Activated naive CD4-positive, alpha-beta T cell treated with Interleukin-2 at 50 U/mL for 16 hours (primary cell): ENCODE measurements at regions not wholly inside any gene's neighbourhood (a gene's known extent, or its start where the extent isn't known, plus 50 kb on each side); places are given as distances from the start of the nearest gene placed in this dataset.
A peak's percentile ranks its signal among the peaks of the same experiment; 100 is the strongest.

ENCODE experiments used
- DNase-seq: peaks from one replicate; pipeline ENCODE4 v3.0.0-alpha.2; 2020

DNA sequence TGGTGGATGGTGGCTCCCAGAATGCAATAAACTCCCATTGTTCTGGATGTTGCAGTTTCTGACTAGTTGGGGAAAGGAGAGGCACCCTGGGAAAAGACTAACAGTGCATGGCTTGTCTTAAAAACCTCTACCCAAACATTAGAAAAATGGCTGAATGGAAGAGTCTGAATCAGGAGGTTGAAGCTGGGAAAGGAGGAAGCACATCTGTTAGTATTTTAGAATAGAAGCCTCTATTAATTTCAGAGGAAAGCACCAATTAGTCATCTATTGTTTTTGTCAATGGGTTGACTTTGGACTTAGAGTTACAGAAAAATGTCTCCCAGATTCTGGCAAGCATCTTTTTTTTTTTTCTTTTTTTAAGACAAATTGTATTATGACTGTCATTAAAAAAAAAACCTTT, 56.1 kb upstream of the ELMO1 start:
- DNase-seq: no peak

DNA sequence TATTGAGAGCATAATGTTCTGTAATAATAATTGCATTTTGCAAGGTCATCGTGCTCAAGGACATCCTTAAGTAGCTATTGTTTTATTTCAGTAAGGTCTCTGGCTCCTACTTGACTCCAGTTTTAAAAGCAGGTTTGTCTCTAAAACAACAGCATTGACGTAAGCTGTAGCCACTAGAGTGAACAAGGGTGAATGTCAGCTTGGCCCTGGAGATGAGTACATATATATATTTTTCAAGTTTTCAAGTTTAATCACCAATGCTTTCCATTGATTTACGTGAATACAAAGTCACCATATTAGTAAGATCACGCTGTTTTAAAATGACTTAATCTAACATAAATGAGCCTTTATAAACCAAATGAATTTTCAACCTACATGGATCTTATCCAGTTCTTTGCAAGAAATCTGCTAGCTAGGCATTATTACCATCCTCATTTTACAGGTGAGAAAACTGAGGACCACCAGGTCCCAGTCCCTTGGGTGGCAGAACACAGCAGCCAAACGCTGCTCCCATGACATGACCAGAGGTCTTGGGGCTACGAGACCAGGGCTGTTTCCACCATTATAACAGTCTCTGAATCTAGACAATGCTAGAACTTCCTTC, 57.2 kb upstream of the ELMO1 start:
- no peak for DNase-seq

DNA sequence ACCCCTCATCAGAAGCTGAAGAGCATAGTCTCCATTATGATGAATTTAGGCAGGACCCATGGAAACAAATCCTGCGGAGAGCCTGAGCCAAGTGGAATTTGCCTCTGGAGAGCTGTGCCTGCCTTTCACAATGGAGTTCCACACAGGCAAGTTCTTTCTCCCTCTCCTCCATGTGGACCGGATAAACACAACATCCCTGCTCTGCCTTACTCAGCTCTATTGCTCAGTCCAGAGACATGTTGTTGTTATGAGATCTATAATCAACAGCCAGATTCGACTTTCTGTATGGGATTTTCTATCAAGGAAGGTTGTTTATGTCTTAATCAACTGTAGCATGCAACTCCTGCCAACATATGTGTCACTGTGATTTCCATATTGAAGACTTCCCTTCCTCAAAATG, 59.5 kb upstream of the ELMO1 start:
- DNase-seq: no peak

DNA sequence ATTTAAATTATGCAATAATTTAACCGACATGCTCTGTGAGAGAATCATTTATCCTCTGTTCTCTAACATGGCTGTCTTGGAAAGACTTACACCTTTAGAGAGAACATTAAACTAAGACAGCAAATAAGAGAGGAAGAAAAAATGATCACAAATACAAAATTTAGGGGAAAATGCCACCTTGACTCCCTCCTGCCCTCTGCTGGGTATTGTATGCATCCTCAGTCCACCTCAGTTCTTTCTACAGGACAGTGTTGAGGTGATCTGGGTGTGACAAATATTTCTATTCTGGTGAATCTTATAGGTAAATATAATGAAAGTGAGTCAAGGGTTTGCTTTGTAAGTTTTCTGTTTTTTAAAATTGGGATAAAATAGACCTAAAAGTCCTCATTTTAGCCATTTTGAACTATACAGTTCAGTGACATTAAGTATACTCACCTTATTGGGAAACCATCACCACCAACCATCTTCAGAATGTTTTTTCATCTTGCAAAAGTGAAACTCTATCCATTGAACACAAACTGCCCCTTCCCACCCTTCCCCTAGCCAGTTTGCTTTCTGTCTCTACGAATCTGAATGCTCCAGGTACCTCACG, 61.5 kb upstream of the ELMO1 start:
- peak; percentile 24 for DNase-seq

DNA sequence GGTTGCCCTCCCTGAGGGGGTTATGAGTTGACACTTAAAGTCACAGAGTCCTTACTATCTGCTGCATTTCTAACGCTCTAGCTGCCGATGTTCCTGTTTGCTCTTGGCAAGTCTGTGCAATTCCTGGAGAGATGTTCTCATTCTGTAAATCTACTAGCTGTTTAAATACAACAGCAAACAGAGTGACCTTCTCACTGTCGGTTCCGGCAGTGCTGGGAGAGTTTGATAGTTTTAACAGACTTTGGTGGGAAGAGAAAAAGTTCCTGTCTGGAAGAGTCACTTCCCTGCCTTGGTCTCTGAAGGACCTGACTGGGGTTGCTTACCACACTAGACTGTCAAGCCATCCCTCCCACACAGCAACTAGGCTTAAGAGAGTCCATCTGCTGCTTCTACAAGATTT, 63.3 kb upstream of the ELMO1 start:
- DNase-seq: no peak

DNA sequence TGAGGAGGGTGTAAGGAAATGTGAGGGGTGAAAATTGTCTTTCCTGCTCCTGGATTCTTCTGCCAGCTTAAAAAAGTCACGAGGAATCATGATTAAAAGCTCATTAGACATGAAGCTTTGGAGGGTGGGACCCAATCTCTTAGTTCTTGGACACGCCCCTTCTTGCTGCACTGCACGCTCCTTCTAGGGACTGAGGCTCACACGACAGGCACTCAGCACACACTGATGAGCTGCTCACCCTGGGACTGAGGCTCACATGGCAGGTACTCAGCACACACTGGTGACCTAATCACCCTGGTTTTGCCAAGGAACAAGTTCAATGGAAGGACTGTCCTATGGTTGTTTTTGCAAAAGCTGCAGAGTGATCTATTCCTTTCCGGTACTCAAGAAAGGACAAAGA, 65.8 kb upstream of the ELMO1 start:
- no peak for DNase-seq

DNA sequence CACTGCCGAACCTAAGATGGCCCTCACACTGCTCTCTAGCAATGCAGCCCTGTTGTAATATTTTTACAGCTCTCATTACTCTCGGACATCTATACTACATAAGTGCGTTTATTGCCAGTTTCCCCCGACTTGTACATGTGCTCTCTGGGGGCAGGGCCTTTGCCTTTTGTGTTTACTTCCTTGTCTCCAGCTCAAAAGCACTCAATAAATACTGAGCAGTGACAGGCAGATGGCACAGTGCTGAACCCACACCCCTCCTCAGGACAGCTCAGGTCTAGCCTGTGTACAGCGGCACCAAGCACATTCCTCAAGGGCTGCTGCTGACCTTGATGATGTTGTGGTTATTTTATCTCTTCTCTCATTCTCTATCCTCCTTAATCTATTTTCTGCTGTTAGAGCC, 68.0 kb upstream of the ELMO1 start:
- no peak for DNase-seq

DNA sequence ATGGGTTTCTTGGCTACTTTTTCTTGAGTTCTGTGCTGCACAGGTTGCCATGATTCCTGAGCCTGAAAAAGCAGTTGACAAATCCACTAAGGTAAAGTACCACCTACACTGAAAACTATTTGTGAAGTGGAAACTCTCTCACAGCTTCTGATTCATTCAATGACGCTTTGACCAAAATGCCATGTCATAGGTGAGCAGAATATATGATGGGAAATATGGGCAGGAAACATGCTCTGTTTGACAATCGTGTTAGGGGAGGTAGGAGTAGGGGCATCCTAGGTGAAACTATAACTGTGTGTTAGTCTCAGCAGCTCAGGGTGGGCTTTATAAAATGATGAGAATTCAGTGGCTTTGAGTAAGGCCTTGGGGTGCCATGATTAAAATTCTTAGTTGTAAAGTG, 69.6 kb upstream of the ELMO1 start:
- DNase-seq: no peak

DNA sequence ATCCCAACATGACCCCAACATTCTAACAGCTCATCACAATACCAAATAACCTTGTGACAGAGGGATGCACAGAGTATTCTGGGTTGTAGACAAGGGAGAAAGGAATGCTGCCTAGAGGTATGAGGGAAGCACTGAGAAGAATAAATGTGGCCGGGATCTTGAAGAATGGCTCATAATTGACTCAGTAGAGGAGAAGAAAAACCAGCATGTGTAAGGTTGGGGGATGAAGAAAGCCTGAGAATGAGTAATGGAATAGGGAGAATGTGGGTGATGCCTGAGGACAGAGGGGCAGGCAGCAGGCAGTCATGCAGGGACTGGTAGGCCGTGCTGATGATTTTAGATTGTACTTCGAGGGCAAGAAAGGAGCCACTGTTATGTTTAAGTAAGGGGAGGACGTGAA, 75.4 kb upstream of the ELMO1 start:
- no peak for DNase-seq

DNA sequence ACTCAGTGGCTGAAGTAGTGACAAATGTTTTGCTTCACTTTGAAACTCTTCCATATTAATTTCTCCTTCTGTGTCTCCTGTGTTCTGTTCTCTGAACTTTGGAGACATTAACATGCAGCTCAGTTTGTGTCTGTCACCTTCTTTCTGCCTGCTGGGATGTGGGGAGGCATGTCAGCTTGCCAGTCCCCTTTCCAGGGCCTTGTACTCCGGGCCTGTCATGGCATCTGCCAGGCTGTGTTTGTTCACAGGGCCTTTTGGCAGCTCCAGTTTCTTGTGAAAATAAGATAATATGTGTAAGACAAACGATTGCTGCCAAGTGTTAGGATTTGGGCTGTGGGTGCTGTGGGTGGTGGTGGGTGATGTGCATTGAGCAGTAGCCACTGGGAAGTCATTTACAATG, 76.1 kb upstream of the ELMO1 start:
- DNase-seq: no peak

DNA sequence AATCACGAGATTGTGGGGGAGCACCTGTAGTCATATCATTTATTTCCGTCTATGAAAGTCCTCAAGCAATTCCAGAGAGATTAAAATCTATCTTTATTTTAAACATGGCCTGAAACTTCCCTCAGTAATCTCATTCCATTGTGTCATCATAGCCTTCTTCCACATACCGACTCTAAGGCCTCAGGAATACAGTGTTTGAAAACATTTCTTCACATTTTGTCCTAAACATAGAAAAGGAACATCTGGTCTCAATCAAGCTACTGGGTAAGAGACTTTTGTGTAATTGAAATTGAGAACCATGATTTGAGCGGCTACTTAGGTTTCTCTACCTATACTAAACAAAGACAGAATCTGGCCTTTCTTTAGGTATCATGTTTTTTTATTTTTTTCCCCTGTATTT, 78.0 kb upstream of the ELMO1 start:
- no peak for DNase-seq

DNA sequence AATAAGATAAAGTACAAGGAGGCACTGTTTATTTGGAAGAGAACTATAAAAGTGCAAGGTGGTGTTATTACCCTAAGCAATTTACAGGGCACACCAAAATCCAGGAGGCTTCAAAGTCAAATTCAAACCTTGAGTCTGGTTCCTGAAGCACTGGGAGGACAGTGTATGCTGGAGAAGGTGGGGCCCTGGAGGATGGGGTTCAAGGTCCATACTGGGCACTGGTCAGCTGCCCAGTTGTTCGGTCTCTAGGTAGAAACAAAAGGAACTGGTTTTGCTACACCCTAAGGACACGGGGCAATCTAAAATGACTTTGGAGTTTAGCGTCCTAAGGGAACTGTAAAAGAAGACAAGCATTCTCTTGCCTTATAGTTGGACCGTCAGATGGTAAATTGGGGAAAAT, 78.4 kb upstream of the ELMO1 start:
- no peak for DNase-seq

DNA sequence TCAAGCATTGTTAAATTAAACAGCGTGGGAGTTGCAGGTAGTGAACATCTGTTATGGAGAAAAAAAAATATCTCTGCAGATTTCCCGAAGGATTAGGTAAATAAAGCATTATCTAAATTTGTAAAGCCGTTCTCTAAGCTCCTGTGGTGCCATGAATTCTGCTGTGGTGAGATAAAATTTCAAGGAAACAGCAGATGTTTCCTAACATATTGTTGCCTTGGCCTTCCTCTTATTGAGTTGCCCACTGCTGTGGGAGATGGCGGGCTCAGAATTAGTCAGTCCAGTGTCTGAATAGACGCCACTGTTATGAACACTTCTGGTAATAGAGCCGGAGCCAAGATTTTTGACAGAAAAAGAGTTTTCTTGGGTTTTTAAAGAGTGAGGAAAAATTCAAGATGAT, 82.6 kb upstream of the ELMO1 start:
- no peak for DNase-seq

DNA sequence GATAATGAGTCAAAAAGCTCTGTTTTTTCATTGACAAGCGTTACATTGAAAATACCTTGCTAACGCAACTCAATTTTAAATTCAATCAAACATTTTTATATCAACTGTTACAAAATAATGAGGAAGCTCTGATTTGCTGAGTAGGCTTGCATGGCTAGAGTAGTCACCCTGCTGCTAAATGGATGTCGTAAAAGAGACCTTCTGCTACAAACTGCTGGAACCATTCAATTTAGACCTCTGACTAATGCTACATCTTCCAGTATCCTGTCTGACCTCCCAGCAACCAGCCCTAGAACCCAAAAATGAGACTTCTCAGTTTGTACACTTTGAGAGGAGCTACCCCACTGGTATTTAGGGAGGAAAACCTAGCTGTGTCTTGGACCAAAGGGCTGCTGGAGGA, 84.0 kb upstream of the ELMO1 start:
- DNase-seq: no peak

DNA sequence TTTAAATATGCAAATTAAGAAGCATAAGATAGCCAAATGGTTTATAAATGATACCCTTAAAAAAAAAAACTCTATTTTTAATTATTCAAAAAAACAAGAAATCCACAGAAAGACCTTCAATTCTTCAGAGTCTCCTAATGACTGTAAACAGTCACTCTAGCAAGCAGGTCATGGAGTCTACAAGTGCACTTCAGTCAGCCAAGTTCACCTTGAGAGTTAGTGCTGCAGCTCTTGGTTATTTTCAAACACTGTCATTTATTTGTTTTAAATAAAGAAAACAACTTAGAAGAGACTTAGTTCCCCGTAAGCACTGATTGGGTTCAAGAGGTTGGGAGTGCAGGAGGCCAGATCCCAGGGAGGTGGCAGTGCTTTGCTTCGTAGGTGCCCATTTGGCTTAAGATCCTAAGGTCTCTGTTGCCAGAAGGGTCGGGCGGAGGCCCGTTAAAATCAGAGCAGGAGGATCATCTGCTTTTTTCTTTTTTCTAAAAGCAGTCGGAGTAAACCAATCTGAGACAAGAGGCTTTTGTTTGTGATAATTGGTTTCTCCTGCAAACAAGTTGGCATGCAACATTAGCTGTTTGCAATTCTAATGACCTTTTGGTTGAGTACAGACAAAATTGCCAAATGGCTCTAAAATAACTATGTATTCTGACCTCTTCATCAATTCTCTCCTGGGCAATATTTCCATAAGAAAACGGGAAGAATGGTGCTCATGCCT, 86.4 kb upstream of the ELMO1 start:
- DNase-seq: no peak

DNA sequence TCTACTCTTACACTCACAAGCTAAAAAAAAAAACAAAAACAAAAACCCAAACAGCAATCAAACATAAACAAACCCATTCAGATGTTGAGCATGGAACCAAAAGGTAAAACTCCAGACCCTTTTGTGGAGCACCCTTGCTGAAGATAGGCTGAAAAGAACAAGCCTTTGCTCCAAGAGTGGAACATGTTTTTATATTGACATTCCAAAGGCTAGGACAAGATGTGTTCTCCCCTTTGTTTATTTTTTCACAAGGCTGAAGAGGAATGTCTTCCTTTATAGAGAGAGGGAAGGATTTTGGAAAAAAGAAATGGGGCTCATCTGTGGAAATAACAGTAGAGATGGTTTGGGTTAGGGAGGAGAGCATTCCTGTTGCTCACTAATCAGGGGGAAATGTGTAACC, 87.2 kb upstream of the ELMO1 start:
- DNase-seq: no peak

DNA sequence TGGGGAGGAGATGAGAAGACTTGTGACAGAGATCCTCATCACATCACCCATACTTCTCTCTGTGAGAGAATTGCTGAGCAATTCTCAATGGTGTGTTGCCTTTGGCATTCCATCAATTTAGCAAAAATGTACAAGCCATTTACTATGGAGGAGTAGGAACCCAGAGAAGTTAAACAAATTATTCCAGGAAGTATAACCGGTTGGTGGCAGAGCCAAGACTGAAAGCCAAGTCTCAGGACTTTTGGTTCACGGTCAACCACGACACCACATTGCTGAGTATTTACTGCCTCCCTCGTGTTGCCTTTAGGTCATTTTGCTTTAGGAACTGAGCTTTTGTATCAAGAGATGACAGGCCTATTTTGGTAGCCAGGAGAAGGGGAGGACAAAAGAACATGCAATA, 88.0 kb upstream of the ELMO1 start:
- no peak for DNase-seq

DNA sequence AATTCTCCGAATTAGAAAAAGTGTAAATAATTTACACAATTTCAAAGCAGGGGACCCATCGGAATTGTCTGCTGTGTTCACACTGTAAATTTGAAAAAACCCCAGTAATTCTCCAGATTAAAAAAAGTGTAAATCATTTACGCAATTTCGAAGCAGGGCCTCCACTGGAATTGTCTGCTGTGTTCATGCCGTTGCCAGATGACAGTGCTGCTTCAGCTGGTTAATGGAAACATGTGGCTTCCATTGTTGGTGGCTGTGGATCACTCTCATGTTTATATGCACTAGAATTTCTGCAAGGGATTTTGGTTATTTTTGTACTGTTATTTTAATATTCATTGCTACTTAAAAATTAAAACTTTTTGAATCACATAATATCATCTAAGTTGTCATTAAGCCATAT, 88.8 kb upstream of the ELMO1 start:
- no peak for DNase-seq

DNA sequence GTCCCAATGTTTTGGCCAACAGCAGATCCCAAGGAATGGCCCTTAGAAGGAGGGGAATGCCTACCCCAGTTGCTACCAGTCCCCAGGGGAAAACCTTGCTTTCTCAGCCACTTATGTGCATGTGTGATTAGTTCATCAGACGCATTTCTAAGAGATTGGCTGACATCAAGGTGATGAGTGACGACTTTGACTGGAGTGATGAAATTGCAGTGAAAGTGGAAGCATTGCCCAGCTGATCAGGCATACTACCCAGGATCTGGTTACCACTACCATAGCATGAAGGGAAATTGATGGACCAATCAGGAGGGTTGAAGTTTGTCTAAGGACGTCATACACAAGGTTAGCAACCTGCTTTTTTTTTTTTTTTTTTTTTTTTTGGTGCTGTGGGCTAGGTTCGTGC, 90.3 kb upstream of the ELMO1 start:
- no peak for DNase-seq

DNA sequence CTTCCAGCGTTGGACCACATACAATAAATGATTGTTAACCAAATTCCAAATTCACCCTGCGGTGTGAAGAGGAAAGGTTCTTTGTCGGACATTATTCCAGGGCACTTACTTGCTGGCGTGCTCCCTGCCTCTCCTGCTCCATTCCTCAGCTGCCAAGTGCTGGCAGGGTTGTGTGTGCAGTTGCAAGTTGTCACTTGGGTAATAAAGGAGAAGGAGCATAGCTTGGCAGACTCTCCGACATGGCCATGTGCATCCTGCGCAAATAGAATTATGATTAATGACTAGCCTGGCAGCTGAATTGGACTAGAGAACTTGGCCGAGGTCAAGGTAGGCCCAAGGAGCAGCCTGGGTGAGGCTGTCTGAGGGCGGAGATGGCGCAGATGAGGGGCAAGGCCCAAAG, 92.3 kb upstream of the ELMO1 start:
- no peak for DNase-seq

DNA sequence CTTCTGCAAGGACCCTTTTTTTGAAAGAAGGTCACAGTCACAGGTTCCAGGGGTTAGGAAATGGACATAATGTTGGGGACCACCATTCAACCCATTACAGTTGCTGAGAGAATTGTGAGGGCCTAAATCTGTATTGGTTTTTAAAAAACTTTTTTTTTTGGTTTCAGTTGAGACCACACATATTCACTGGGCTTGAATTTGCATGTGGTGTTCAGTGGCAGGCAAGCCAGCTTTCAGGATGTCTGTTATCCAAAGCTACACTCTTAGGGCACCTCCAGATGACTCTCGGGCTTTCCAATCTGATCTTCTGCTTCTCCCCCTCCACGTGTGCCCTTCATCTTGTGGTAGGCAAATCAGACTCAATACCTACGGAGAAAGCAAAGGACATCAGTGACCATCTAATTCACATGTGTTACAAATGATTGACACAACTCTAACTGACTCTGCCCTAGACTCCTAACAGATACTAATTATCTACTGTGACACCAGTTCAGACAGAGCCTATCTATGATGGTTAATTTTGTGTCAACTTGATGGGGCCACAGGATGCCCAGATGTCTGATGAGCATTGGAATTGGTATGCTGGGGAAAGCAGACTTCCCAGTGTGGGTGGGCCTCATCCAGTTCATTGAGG, 93.3 kb upstream of the ELMO1 start:
- no peak for DNase-seq

DNA sequence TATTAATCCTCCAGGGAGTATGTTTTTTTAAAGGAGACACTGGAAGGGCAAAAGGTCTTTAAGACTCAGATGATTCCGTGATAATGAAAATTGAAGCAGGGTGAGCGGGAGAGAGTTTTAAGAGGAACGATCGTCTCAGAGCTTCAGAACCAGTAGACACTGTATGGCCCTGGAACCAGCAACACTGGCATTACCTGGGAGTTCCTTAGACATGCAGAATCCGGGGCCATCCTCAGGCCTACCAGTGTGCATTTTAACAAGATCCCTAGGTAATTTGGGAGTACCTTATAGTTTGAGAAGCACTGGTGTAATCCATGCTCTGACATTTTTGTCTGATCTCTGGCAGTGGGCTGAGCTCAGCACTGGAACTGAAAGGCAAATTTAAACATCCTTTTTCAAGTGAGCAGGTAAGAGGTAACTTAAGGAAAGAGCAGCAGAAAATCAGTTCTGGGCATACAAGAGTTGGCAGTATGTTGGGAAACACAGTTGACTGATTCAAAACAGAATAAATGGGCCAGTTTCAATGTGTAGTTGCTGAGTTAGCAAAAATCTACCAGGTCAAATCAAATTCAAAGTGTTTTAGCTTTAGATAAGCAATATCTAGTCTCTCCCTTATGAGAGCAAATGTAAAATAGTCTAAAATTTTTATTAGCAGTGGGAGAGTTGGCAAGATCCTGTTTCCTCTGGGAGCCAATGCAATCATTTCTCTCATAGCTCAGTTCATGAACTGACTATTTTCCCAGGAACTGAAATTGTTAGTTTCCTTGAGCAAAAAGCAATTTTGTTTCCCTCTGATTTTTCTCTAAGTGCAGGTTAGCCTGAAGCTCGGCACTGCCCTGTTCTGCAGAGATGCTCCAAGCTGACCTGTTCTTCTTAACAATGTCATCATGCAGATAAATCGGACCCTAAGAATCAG, 97.2 kb upstream of the ELMO1 start:
- DNase-seq: no peak

DNA sequence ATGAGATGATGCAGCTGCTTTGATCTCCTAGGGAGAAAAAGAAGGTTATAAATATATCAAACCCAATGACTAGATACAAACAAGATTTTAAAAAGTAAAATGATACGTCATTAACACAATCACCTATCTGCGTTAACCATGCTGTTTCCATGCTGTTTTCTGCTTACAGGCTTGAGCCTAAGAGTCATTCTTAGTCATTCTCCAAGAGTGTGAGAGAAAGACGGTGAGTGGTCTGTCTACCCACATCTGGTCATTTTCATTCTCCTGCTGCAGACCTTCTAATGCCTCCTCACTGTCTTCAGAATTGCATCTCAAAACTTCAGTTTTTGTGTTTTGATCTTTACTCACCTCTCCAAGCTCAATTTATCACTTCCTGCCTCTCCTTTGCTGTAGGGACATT, 98.0 kb upstream of the ELMO1 start:
- DNase-seq: no peak
